Thyroid gland (tissue), 4 donors: ENCODE measurements at regions not wholly inside any gene's neighbourhood (a gene's known extent, or its start where the extent isn't known, plus 50 kb on each side); places are given as distances from the start of the nearest gene placed in this dataset.

ENCODE experiments used
- CTCF ChIP-seq, 6 experiments: fragments of 200-600 bp in 3 of 6; fragments of 450-650 bp in 3 of 6; sonication (generic) in 3 of 6; IDR thresholded peaks; one replicate each; pipeline ENCODE4 v1.5.1; 2016 to 2019; ENCODE audit warnings: antibody characterized with exemption in 6 of 6, mild to moderate bottlenecking in 2 of 6, inconsistent platforms in 1 of 6, moderate library complexity in 1 of 6
- POLR2A ChIP-seq, 2 donors: fragments of 450-650 bp; IDR thresholded peaks; one replicate each; pipeline ENCODE4 v1.6.1; 2017; ENCODE audit warnings: antibody characterized with exemption in 2 of 2, mild to moderate bottlenecking in 2 of 2, moderate library complexity in 1 of 2

DNA sequence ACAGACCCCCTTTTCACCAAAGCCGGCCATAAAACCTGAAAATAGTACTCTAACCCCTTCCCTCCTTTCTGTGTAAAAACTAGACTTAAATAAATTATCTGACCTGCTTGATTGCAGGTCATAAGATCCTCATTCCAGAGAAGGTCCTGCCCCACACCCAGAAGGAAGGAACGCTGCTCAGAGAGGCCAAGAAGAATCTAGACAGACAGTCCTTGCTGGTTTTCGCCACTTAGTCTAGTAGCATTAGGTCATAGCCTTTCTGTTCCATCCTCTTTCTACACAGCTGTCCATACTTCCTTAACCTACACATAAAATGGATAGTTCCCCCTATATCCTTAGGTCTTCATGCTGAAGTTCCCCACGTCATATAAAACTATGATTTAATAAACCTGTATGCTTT lies 83.7 kb upstream of the IGF1 start:
- TF ChIP-seq CTCF (IDR thresholded peaks at IDR 0.05) (no peak), POLR2A (IDR thresholded peaks at IDR 0.05) (no peak)
